HG03103 (cell line): ENCODE measurements at regions not wholly inside any gene's neighbourhood (a gene's known extent, or its start where the extent isn't known, plus 50 kb on each side); places are given as distances from the start of the nearest gene placed in this dataset.
"Not testable (repeated sequence)": the region's sequence is repeated elsewhere in the genome, so short reads cannot be mapped to it uniquely, and the experiment has no call there.

Experiments
- ATAC-seq: cut with Tn5 transposase; IDR thresholded peaks from one replicate; pipeline ENCODE4 v1.9.1; 2021; ENCODE audit warnings: low read depth; ENCODE audit not compliant: unreplicated experiment

- ATAC-seq: no peak
Observed at GRCh38 chr2:153308466-153308865, 170.1 kb downstream of the RPRM start.

GRCh38 chr2:153307223-153307622 lies 171.3 kb downstream of the RPRM start:
- no peak for ATAC-seq

DNA sequence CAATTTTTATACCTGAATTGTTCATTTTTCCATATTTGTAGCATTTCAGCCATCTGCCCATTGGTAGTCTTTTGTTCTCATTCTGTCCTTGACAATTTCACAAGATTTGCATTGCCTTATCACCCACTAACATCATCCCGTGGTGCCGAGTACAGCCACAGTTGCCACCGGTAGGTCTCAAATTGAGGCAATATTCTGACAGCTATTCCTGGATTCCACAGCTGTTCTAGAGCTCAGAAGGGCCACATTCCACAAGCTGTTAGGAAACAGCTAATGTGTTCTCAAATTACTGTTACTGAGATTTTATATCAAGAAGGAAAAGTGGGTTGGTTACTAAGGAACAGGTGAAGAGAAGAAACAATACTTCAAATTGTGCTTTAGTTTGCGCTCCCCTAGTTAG lies 178.8 kb downstream of the RPRM start:
- no peak for ATAC-seq

DNA sequence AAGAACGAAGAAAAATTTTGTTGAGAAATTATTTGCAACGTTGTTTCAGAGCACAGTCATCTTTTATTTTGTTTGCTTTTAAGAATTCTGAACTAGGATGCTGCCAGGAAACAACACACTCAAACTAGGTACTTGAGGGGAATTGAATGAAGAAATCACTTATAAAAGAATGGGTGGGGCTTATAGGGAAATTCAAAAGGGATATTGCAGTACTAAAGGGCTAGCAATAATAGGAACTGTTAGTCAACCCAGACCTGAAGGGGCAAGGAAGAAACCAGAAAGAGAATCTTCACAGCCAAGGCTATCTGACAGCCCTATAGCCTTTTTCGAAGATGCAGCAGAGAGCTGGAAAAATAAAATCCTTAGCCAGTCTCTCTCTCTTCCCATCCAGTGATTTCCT lies 179.3 kb downstream of the RPRM start:
- ATAC-seq: no peak

- no peak for ATAC-seq
Observed at GRCh38 chr2:153294199-153294786, 184.3 kb downstream of the RPRM start.

- no peak for ATAC-seq
Observed at GRCh38 chr2:153291718-153292117, 186.8 kb downstream of the RPRM start.

- peak; percentile 68 for ATAC-seq
Observed at GRCh38 chr2:153287109-153287801, 191.3 kb downstream of the RPRM start.

GRCh38 chr2:153268941-153269461 lies 209.6 kb downstream of the RPRM start:
- ATAC-seq: no peak

DNA sequence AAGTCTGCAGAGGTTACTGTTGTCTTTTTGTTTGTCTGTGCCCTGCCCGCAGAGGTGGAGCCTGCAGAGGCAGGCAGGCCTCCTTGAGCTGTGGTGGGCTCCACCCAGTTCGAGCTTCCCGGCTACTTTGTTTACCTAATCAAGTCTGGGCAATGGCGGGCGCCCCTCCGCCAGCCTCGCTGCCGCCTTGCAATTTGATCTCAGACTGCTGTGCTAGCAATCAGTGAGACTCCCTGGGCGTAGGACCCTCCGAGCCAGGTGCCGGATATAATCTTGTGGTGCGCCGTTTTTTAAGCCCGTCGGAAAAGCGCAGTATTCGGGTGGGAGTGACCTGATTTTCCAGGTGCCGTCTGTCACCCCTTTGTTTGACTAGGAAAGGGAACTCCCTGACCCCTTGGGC lies 221.7 kb downstream of the RPRM start:
- ATAC-seq: not testable (repeated sequence)

GRCh38 chr2:153246636-153247035 lies 231.9 kb downstream of the RPRM start:
- ATAC-seq: not testable (repeated sequence)

DNA sequence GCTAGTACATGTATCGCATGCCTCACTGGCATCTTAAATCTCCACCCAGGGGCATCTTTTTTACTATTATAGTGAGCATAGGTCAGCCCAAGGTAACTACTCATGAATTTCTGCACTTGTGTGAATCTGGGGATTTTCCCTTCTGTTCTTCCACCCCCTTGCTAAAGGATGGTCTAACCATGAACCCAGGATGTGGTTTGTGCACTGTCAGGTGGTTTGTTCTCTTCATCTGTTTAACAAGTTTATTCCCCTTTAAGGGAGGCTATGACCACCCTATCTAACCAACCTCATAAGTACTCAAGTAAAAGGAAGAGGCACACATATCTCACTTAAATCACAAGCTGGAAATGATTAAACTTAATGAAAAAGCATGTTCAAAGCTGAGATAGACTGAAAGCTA lies 243.0 kb downstream of the RPRM start:
- ATAC-seq: peak; percentile 70

DNA sequence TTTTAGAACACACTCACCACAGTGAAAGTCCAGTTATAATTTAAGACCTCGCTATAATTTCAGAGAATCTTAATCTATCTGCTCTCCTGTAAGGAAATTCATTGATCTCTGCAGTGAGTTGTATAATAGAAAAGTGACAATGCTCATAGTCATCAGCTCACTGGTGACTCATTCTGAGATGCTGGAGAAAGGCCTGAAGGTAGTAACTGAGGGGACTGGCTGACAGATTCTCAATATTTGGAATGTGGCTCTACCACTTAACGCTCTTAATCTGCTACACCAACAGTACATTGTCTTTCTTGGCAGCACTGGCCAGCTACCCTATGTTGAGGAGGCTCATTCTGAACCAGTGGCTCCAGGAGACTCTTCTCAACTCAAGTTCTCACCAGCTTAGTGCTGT lies 246.1 kb downstream of the RPRM start:
- no peak for ATAC-seq

DNA sequence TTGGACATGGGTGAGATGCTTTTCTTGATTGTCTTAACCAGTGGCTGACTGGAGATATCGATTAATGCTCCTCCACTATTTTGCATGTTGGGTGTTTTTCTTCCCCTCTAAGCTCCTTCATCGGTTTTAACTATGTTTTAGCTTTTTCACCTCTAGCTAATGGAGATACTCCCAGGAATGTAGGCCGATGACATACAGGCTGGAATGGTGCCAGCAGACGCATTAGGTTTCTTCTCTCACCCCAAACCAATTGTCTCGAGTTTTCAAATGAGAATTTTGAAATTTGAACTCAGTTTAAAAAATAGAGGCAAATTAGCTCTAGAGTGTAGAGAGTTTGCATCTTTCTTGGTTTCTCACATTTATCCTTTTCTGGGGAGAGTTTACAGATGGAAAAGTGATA lies 247.6 kb downstream of the RPRM start:
- ATAC-seq: no peak

GRCh38 chr2:153228904-153229303 lies 249.7 kb downstream of the RPRM start:
- no peak for ATAC-seq

DNA sequence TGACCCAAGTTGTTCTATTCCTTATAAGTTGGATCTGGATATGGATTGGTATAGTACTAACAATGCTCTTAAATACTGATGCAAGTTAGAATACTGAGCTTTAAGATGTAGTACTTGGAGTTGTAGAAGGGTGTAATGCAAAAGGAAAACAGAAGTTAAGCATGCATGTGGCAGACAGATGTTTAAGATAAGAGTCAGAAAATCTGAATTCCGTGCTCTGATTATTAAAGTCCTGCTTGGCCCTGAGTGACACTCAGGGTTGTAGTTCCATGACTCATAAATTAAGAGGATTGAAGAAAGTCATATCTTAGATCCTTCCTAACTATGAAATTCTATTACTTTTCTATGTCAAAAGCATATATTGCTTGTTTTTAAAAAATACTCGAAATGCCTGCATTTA lies 250.6 kb downstream of the RPRM start:
- no peak for ATAC-seq

GRCh38 chr2:153222231-153223165 lies 256.1 kb downstream of the RPRM start:
- ATAC-seq: no peak

DNA sequence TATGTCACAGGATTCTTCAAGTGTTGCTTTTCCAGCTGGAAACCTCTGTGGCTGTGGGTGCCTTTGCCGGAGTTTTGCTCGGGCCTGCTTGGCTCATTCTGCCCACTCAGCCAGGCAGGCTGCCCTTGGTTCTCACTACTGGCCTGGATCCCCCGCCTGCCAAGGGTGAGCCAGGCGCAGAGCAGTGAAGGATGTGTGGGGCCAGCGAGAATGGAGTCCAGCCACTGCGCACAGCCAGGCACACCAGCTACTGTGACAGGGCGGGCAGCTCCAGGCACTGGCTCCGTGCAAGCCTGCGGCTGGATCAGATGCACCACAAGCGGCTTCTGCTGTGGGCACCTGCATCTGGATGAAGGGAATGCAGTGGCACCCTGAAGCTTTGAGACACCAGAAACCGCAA lies 257.1 kb downstream of the RPRM start:
- ATAC-seq: no peak

DNA sequence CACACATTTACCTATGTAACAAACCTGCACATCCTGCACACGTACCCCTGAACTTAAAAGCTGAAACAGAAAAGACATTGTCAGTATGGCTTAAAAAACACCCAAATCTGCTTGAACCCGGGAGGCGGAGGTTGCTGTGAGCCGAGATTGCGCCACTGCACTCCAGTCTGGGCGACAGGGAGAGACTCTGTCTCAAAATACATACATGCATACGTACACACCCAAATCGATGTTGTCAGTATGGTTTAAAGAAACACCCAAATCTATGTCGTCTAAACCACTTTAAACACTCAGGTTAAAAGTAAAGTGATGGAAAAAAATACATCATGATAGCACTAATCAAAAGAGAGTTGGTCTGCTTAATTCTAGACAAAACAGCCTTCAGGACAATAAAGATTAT lies 257.5 kb downstream of the RPRM start:
- no peak for ATAC-seq

- no peak for ATAC-seq
Observed at GRCh38 chr2:153218851-153219250, 259.7 kb downstream of the RPRM start.

- no peak for ATAC-seq
Observed at GRCh38 chr2:153214337-153214736, 264.2 kb downstream of the RPRM start.

DNA sequence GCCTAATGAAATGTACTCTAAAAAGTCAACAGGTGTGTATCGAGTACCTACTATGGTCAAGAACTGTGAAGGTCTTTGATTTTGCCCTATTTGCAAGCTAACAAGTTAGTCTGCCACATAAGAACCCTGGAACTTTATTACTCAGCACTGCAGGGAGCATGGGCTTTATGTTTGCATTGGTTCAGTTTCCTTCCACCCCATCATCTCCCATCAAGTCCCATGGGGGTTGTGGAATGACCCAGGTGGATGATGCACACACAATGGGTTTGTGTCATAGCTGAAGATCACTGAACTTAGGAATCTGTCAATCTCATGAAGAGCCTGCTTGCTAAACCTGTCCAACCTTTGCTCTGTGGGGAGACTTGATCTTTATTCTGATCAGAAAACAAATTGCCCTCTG lies 265.5 kb downstream of the RPRM start:
- ATAC-seq: no peak
